Right atrium auricular region (tissue), 2 donors: ENCODE measurements at regions not wholly inside any gene's neighbourhood (a gene's known extent, or its start where the extent isn't known, plus 50 kb on each side); places are given as distances from the start of the nearest gene placed in this dataset.

Experiments used
- DNase-seq: peaks from one replicate; pipeline ENCODE4 v3.0.0-alpha.2; 2019; ENCODE audit warnings: low spot score
- H3K27ac ChIP-seq, 2 donors: fragments of 200-600 bp; sonication (generic); 1 replicate in 1 of 2; 2 replicates in 1 of 2; pipeline ENCODE4 v1.5.1; 2016 to 2019
- H3K27me3 ChIP-seq, 2 donors: fragments of 200-600 bp; sonication (generic); one replicate each; pipeline versions ENCODE4 v1.5.1 to v1.6.0; 2017 to 2019
- H3K36me3 ChIP-seq: fragments of 200-600 bp; sonication (generic); one replicate; pipeline ENCODE4 v1.5.1; 2016
- H3K4me1 ChIP-seq, 2 donors: fragments of 200-600 bp; sonication (generic); one replicate each; pipeline versions ENCODE4 v1.5.1 to v1.6.0; 2017 to 2019
- H3K4me3 ChIP-seq, 2 donors: fragments of 200-600 bp; sonication (generic); 1 replicate in 1 of 2; 2 replicates in 1 of 2; pipeline ENCODE4 v1.5.1; 2017 to 2019; ENCODE audit warnings: mild to moderate bottlenecking in 1 of 2, moderate library complexity in 1 of 2
- H3K9me3 ChIP-seq, 2 donors: fragments of 200-600 bp; sonication (generic); one replicate each; pipeline ENCODE4 v1.5.1; 2019
- TF ChIP-seq, protein P1 (sequence below), 2 donors: fragments of 200-600 bp; sonication (generic); IDR thresholded peaks; one replicate each; pipeline ENCODE4 v1.5.1; 2019; ENCODE audit warnings: antibody characterized with exemption in 2 of 2

DNA sequence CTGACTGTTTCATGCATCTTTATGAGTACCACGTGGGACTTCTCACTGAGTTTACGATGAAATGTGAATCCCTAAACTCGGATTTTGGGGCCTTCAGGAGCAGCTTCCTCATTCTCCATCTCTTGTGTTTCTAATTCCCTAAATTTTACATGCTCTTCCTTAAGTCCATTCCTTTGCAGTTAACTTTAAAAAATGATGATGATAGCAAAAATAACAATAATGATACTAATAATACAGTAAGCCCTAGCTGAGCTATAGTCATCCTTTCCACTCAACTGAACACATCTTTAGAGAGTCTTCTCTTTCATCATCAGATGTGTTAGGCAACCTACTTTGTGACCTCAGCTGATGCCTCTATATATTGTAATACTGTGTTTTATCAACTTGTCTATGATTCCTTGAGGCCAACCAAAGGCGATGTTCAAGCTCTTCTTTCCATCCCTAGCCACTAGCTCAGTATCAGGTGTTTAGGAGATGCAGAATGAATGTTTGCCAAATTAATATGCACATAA lies 1196.4 kb downstream of the VRK1 start:
- no peak for DNase-seq
- Histone ChIP-seq H3K9me3 (no peaks in the 10 kb centered on the region), H3K27me3 (no peaks in the 10 kb centered on the region), H3K4me1 (no peaks in the 10 kb centered on the region), H3K27ac (no peak overlapping the region), H3K36me3 (no peaks in the 10 kb centered on the region), H3K4me3 (no peak overlapping the region)
- TF ChIP-seq, protein P1, sequence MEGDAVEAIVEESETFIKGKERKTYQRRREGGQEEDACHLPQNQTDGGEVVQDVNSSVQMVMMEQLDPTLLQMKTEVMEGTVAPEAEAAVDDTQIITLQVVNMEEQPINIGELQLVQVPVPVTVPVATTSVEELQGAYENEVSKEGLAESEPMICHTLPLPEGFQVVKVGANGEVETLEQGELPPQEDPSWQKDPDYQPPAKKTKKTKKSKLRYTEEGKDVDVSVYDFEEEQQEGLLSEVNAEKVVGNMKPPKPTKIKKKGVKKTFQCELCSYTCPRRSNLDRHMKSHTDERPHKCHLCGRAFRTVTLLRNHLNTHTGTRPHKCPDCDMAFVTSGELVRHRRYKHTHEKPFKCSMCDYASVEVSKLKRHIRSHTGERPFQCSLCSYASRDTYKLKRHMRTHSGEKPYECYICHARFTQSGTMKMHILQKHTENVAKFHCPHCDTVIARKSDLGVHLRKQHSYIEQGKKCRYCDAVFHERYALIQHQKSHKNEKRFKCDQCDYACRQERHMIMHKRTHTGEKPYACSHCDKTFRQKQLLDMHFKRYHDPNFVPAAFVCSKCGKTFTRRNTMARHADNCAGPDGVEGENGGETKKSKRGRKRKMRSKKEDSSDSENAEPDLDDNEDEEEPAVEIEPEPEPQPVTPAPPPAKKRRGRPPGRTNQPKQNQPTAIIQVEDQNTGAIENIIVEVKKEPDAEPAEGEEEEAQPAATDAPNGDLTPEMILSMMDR (IDR thresholded peaks at IDR 0.05) = no peak

DNA sequence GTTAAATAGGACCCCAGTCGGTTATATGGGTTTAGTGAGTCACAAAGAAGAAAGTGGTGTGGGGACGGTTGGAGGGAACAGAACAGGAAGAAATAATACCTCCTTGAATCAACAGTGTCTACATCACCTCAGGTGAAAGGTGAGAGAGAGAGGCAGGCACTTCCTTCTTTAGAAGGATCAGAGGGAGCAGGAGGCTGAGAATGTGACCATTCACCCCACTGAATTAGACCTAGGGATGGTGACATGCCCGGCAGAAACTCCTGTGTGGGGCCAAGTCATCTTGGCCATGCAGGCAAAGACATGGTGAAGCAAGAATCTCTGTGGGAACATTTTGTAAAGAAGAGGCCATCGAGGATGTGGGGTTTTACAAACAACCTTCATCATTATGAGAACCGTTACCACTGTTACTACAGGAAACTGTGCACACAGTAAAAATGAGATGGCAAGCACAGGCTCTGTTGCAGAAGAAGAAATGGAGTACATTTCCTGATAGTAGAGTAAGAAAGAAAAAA lies 1196.9 kb downstream of the VRK1 start:
- Histone ChIP-seq H3K4me1 (no peaks in the 10 kb centered on the region), H3K9me3 (no peaks in the 10 kb centered on the region), H3K27me3 (no peaks in the 10 kb centered on the region), H3K4me3 (no peak overlapping the region), H3K36me3 (no peaks in the 10 kb centered on the region), H3K27ac (no peak overlapping the region)
- DNase-seq = no peak
- TF ChIP-seq, protein P1 (IDR thresholded peaks at IDR 0.05) = no peak

DNA sequence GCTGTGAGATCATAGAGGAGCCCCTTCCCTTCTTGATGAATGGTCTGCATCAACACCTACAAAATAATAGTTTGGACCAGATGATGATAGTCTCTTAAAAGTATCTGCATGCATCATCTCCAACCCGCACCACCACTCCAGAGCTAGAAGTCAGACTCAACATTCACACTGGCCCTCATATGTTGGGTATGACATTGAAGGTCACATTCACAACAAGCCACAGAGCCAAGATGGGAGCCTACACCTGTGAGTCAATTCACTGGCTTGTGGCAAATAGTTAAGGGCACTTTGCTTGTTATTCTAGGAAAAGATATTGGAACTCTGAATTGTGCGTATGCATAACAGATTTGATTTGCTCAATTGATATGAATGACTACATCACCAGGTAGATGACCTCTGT lies 1197.9 kb downstream of the VRK1 start:
- Histone ChIP-seq H3K27ac (no peak overlapping the region), H3K27me3 (no peaks in the 10 kb centered on the region), H3K9me3 (no peaks in the 10 kb centered on the region), H3K36me3 (no peaks in the 10 kb centered on the region), H3K4me1 (no peaks in the 10 kb centered on the region), H3K4me3 (no peak overlapping the region)
- no peak for DNase-seq
- TF ChIP-seq, protein P1 (IDR thresholded peaks at IDR 0.05) = no peak

DNA sequence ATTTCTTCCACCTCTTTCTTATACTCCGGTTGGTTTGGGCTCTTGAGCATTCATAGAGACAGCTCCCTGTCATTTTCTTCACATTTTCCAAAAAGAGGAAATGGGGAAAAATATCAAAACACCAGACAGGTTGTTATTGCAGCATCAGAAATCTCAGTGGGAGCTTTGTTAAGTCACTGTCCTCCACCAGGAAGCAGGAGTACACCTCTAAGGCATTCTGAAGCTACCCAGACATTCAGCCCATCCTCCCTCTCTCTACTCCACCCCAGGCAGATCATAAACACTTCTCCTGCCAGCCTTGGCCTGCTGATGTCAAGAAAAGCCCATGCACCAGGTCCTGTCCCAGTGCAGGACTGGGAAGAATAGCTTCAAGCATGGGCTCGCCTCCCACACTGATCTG lies 1198.3 kb downstream of the VRK1 start:
- TF ChIP-seq, protein P1 (IDR thresholded peaks at IDR 0.05) = no peak
- Histone ChIP-seq H3K27me3 (no peaks in the 10 kb centered on the region), H3K4me1 (no peaks in the 10 kb centered on the region), H3K27ac (no peak overlapping the region), H3K9me3 (no peaks in the 10 kb centered on the region), H3K4me3 (no peak overlapping the region), H3K36me3 (no peaks in the 10 kb centered on the region)
- DNase-seq = no peak

DNA sequence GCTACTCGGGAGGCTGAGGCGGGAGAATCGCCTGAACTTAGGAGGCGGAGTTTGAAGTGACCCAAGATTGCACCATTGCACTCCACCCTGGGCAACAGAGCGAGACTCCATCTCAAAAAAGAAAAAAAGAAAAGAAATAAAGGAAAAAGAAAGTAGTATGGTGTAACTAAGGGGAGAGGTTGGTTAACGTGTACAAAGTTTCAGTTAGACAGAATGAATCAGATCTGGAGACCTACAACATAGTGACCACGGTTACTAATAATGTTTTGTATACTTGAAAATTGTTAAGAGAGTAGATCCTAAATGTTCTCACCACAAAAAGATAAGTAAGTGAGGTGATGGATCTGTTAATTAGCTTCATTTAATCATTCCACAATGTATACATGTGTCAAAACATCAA lies 1208.8 kb downstream of the VRK1 start:
- Histone ChIP-seq H3K4me3 (no peak overlapping the region), H3K27me3 (no peaks in the 10 kb centered on the region), H3K36me3 (no peaks in the 10 kb centered on the region), H3K4me1 (no peaks in the 10 kb centered on the region), H3K27ac (no peak overlapping the region), H3K9me3 (no peaks in the 10 kb centered on the region)
- no peak for DNase-seq
- TF ChIP-seq, protein P1 (IDR thresholded peaks at IDR 0.05) = no peak
